Spleen (tissue), 7 donors: ENCODE measurements at regions not wholly inside any gene's neighbourhood (a gene's known extent, or its start where the extent isn't known, plus 50 kb on each side); places are given as distances from the start of the nearest gene placed in this dataset.

ENCODE experiments used
- POLR2A ChIP-seq, 3 donors: fragments of 450-650 bp; IDR thresholded peaks; one replicate each; pipeline ENCODE4 v1.5.1; 2017; ENCODE audit warnings: antibody characterized with exemption in 3 of 3, mild to moderate bottlenecking in 1 of 3
- POLR2AphosphoS5 ChIP-seq, 3 donors: sonication (generic); formaldehyde crosslinking; IDR thresholded peaks; one replicate each; pipeline ENCODE4 v1.5.1; 2017; ENCODE audit warnings: antibody characterized with exemption in 3 of 3
- TF ChIP-seq, protein P1 (sequence below), 11 experiments: fragments of 200-600 bp in 7 of 11; fragments of 450-650 bp in 4 of 11; sonication (generic) in 4 of 11; IDR thresholded peaks in 8 of 11; conservative IDR thresholded peaks in 3 of 11; 1 replicate in 7 of 11; 2 replicates in 4 of 11; pipeline versions ENCODE4 v1.4.0 to v1.8.0; 2016 to 2021; ENCODE audit warnings: antibody characterized with exemption in 11 of 11, inconsistent platforms in 4 of 11, mild to moderate bottlenecking in 1 of 11
- donor health status: DM: no; HTN: no; CAD: no; lungs with moderate emphysema.
- donor health status: DM: no; HTN: no; CAD: no.
- donor health status: DM: no; HTN: no; CAD: no.

DNA sequence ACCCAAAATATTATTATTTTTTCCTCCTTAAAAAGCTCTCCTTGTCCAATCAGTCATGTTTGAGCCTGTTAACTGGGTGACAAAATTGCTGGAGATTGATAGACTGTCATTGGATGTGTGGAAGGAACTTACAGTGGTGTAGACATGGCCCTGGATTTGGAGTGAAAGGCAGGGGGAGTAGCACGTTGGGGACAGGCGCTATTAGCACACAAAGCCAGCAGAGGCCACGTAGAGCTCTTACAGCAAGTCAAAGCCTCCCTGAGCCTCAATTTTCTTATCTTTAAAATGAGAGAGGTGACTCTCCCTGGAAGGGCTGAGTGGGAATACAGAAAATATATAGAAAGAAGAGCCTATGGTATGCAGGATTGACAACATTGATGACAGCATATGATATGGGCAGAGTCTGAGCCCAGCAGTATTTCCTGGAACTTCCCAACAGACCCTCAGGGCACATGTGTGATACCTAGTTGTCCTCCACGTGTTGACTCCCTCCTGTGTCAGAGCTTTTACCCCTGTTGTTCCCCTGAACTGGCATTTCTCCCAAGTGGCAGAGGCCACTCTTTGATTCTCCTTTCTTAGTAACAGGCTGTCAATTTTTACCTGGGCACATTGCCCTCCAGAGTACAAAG lies 504.9 kb downstream of the VRK1 start:
- no peak for TF ChIP-seq POLR2AphosphoS5 (IDR thresholded peaks at IDR 0.05)
- no peak for TF ChIP-seq POLR2A (IDR thresholded peaks at IDR 0.05)
- TF ChIP-seq, protein P1, sequence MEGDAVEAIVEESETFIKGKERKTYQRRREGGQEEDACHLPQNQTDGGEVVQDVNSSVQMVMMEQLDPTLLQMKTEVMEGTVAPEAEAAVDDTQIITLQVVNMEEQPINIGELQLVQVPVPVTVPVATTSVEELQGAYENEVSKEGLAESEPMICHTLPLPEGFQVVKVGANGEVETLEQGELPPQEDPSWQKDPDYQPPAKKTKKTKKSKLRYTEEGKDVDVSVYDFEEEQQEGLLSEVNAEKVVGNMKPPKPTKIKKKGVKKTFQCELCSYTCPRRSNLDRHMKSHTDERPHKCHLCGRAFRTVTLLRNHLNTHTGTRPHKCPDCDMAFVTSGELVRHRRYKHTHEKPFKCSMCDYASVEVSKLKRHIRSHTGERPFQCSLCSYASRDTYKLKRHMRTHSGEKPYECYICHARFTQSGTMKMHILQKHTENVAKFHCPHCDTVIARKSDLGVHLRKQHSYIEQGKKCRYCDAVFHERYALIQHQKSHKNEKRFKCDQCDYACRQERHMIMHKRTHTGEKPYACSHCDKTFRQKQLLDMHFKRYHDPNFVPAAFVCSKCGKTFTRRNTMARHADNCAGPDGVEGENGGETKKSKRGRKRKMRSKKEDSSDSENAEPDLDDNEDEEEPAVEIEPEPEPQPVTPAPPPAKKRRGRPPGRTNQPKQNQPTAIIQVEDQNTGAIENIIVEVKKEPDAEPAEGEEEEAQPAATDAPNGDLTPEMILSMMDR (IDR thresholded peaks at IDR 0.05 in 8 of 11, conservative IDR thresholded peaks at IDR 0.05 in 3 of 11): no peak
